Middle frontal gyrus (tissue), 1 donor: ENCODE measurements at regions not wholly inside any gene's neighbourhood (a gene's known extent, or its start where the extent isn't known, plus 50 kb on each side); places are given as distances from the start of the nearest gene placed in this dataset.

Experiments
- DNase-seq: peaks from one replicate; pipeline ENCODE4 v3.0.0-alpha.2; 2015; ENCODE audit warnings: low spot score; ENCODE audit errors: extremely low spot score

DNA sequence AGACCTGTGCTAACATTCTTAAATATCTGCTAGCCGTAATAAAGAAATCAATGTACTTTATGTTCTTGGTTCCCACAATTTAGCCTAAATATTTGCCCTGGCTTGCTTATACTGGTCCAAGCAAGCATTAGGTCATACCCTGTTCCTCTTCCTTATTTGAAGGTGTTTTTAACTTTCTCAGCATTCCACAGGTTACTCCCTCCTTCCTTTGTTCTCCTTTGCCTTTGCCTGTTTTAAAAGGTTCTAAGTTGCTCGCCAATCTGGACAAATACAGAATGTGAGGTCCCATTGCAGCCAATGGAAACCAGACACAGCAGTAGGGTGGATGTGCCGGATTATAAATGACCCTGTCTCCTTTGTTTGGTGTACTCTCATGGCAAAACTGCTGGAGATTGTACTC is 436.8 kb upstream of the PCDH7 start:
- DNase-seq: no peak

DNA sequence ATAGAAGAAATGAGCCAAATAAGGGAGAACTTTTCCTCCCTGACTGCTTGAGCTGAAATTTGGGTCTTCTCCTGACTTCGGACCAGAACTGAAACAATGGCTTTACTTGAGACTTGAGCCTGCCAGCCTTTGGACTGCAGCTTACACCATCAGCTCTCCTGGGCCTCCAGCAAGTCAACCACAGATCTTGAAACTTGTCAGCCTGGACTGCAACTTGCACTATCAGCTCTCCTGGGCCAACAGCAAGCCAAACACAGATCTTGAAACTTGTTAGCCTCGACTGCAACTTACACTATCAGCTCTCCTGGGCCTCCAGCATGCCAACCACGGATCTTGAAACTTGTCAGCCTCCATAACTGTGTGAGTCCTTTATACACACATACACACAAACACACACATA is 425.9 kb upstream of the PCDH7 start:
- DNase-seq: no peak

DNA sequence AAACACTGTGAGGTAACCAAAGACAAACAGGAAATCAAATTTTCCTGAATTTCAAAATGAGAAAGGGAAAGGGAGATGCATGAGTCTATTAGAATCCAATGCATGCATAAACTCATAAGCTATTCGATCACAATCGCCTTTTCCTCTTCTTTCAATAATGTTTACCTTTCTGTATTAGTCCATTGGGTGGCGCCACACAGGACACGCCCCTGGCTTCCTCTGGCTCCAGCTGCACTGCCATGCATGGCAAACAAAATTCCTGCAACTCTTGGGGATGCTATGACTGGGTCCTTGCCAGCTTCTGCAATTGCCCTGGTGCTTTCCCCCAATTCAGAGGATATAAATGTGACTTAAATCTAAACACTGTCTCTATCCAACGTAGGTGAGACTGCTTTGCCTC is 424.5 kb upstream of the PCDH7 start:
- no peak for DNase-seq

DNA sequence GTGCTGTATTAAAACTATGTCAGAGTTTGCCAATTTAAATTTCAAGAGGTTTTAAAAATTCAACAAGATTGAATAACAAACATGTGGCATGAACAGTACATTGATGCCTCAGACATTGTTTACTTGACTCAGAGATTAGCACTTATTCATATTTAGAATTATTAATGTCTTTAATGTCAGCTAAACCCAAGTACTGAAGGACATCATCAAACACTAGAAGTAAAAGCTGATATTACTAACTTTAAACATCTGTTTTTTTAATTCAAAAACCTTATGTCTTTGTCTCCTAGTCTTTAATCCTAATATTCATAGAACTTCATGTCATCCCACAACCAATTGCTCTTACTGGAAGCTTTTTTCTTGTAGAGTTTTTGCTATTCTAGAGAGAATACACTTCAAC is 406.2 kb upstream of the PCDH7 start:
- DNase-seq: no peak

DNA sequence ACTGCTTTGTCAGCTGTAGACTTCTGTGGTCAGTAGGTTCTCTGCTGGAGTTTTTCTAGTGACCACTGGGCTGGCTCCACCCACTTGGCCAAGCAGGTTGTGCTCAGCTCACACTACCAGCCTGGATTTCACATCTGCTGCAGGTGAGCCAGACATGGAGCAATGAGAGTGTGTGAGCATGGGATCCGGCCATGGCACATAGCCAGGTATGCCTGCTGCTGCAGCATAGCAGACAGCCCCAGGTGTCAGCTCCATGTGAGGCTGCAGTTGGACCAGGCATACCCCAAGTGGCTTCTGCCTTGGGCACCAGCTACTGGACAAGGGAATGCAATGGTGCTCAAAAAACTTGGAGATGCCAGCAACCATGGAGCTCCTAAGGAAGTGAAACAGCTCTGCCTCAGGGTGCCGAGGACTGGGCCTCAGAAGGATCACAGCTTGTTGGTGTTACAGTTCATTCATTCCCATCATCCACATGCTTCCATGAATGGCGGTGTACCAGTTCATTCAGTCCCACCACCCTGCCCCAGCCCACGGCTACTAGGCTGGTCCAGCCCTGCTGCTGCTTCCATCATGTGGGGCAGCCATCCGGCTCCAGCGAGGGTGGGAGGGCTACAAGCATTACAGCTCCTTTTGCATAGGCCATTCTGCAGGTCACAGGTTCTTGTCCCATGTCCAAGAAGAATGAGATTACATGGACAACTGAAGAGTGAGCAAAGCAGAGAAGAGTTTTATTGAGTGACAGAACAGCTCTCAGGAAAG is 389.1 kb upstream of the PCDH7 start:
- DNase-seq: no peak

DNA sequence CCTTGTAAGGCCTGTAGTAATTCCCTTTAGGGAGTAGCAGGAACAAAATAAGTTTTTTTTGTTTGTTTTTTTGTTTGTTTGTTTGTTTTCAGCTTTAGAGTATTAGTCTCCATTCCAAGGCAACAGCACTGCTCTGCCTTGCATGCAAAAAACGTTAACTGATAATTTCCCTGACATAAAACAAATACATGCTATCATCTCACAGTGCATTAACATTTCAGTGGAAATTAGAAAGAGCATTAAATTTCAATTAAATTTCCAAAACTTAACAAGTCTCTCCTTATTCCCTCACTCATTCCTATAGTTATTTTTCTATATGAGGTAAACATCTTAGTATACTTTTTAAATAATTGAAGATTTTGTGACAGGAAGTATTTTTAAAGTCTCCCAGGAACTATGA is 378.4 kb upstream of the PCDH7 start:
- no peak for DNase-seq

DNA sequence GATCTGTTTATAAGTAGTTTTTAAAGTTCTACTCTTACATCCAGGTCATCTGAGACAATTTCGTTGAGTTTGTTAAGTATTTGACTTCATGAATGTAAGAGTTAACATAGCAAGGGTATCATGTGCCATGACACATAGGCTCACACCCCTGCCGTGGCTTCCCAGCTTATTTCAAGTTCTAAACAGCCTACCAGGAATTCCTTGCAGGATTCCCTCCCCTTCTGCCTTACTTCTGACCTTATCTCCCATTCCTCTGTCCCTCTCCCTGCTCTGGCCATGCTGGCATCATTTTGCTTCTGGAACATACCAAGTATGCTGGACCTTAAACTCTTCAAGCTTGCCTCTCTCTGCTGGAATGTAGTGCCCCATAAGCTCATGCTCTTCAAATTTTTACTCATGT is 369.9 kb upstream of the PCDH7 start:
- no peak for DNase-seq

DNA sequence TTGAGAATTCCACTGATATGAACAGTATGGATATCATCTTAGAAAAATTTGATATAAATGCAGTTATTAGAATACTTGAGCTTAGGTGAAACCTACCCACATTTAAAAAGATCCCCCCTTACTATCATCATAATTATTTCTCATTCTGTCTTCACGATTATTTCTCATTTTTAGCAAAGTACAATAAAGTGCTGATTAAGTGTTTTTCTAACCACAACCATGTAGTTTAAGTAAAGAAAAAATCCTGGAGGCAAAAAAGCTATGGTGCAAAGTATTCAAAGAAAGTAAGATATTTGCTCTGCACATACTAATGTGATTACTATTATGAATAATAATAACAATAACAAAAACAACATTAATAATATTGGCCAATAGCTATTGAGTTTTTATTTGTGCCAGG is 365.6 kb upstream of the PCDH7 start:
- no peak for DNase-seq

DNA sequence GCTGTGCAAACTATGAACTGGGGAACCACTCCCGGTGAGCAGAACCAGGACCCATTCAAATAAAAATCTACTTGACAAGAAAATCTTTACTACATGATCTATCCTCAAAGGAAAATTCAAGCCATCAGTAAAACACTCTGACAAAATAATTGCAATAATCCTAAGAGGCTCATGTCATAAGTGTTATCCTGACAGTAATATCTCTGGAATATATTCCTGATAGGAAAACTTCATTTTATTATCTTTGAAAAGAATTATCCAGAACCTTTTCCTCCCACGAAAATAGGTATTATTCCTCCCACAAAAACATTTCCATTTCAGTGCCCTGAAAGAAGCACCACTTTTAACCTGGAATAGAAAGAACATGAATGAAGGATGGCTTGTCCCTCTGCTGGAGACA is 357.7 kb upstream of the PCDH7 start:
- DNase-seq: no peak

DNA sequence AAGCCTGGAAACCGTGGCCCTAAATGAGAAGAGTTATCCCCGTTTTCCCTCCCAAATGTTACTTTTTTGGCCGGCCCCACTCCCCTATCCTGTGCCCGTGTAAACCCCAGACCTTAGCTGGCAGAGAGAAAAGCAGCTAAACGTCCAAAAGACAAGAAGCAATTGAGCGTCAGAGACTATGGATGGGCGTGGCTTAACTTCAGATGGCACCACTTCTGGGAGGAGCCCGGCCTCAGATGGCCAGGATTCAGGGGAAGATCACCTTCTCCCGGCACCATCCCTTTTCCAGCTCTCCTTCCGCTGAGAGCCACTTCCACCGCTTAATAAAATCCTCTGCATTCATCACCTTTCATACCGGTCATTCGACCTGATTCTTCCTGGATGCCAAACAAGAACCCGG is 350.1 kb upstream of the PCDH7 start:
- DNase-seq: no peak

DNA sequence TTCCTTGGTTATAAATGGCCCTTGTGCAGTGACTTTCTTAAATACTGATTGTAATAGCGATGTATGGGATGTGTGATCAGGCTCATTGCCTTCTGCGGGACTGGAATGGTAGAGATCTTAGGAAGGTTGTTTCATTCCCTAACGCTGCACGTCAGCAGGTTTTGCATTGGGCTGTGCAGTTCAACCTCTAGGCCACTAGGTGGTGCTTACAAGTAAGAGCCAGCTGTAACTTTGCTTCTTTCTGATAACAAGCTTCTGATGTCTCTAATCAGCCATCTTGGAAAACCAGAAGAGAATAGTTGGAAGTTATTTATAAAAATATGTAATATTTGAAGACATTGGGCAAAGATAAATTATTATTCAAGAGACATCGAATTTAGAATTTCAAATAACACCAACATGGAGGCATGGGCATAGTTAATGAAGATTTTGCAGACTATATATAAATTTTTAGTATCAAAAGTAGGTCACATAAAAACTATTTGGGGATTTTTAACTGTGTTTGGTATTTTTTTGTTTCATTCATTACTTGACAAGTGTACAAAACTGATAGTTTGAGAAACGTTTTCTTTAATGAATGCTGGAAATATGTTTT is 339.7 kb upstream of the PCDH7 start:
- no peak for DNase-seq

DNA sequence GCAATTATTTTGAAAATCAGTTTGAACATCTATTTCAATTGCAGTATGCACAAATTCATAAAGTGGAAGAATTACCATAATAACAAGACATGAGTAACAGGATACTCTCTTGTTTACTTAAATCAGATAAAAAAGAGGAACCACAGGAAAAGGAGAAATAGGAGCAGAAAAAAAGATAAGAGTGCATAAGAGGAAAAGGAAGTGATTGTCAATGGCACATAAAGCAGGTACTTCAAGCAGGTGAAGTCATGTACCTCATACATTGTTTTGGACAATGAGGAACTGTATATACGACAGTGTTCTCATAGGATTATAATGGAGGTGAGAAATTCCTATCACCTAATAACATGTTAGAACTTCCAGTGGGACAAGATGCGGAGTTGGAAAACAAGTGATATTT is 334.5 kb upstream of the PCDH7 start:
- no peak for DNase-seq

DNA sequence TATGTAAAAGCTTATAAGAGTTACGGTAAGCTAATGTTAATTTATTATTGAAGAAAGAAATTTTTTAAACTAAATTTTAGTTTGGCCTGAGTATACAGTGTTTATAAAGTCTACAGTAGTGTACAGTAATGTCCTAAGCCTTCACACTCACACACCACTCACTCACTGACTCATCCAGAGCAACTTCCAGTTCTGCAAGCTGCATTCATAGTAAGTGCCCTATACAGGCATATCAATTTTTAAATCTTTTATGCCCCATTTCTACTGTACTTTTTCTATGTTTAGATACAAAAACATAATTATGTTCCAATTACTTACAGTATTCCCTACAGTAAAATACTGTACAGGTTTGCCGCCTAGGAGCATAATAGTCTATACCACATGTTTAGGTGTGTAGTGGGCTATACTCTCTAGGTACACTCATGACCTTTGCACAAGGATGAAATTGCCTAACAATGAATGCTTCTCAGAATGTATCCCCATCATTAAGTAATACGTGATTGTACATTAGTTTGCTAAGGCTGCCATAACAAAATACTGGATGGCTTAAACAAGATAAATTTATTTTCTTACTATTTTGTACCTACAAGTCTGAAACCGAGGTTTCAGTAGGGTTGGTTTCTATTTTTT is 333.8 kb upstream of the PCDH7 start:
- no peak for DNase-seq

DNA sequence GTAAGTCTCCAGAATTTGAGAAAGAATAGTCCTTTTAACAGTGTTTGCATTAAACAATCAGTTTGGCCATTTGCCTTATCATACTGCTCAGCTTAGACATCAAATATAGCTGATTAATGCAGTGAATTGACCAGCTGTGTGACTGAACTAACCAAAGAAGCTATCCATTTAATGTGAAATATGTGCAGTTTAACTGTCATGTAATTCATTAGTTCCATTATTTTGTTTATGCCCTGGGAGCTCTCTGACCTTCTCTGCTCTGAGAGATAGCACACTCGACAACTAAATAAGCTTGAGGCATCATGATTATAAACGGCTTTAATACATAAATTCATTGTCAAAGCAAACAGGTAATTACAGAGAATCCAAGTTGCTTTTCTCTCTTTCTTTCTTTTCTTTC is 324.3 kb upstream of the PCDH7 start:
- no peak for DNase-seq

DNA sequence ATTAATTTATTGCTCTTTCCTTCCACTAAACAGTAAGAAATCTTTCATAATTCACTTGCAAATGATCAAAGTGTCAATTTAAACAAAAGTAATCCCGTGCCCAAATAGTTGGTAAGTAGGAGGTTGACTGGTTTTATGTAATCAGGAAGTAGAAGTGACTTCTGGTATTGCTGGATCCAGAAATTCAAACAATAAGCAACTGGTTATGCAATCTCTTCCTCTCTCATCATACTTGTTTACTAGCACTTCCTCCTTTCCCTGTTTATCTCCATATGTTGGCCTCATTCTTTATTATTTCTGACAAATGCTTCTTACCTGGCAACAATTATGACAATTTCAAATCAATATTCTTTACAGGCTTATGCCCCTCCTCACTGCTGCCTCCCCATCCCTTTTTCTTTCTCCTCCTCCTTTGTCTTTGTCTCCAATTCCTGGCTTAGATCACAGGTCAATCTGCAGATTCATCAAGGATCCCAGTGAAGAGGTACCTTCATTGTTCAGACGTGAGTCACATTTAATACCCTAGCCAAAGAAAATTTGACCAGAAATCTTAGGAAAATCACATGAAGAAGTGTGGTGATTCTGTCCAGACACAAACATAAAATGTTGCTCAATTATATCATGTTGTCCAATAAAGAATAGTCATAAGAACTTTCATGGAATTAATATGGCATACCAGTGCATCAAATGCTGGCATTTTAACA is 323.2 kb upstream of the PCDH7 start:
- DNase-seq: no peak

DNA sequence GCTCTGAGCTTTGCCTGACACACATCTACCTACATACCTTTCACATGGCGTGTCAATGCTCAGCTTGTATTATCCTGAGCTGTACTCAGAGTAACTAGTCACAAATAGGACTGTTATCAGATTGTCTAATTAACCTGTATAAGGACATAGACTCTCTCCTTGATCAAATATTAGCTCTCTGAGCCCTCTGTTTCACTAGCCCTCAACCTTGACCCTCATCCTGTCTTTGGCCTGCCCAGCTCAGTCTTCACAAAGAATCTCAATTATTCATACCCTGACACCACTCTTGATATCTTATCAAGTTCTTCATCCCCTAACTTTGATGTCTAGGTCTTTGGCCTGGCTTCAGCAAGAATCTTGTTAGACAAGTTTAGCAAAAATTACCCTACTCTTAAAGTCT is 320.7 kb upstream of the PCDH7 start:
- DNase-seq: no peak

DNA sequence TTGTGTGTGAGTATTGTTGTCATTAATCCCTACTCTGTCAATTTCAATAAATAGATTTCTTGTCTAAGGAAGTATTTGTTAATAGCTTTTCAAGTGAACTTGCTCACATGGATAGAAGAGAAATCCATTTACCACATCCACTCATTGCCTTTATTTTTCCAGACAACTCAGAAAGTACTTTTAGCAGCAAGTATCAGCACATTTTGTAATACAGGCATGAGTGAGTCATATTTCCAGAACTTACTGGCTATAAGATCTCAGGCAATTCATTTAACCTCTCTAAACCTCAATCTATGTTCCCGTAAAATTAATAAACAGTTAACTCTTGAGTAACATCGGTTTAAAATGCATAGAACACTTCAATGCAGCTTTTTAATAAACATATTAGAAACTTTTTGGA is 317.9 kb upstream of the PCDH7 start:
- no peak for DNase-seq

DNA sequence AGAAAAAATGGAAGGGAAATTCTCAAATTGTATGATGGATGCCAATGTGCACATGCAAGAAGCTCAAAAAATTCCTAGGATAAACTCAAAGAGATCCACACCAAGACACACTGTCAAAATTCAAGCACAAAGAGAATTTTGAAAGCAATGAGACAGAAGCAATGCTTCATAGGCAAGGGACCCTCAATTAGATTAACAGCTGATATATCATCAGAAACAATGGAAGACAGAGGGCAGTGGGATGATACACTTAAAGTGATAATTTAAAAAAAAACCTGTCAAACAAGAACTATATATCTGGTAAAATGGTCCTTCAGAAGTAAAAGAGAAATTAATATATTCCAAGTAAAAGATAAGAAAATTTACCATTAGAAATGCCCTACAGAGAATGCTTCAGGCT is 306.3 kb upstream of the PCDH7 start:
- DNase-seq: no peak

DNA sequence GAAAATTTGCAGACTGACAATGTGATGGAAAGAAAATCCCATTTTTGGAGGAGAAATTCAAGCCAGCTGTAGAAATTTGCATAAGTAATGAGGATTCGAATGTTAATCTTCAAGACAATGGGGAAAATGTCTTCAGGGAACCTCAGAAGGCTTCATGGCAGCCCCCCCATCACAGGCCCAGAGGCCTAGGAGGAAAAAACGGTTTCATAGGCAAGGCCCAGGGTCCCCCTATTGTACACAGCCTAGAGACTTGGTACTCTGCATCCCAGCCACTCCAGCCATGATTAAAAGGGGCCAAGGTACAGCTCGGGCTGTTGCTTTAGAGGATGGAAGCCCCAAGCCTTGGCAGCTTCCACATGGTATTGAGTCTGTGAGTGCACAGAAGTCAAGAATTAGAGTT is 303.6 kb upstream of the PCDH7 start:
- DNase-seq: no peak

DNA sequence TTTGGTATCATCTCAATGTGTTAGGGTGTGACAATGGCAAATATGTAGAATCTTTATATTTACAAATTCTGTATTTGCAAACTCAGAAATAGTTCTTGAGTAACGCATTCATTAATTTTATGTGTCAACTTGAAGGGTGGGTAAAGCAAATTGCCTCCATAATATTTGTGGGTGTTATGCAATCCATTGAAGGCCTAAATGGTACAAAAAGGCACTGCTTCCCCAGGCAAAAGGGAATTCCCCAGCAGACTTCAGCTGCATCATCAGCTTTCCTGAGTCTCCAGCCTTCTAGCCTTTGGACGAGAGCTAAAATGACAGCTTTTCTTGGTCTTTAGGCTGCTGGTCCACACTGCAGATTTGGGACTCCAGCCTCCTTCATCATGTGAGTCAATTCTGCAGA is 292.2 kb upstream of the PCDH7 start:
- DNase-seq: no peak

DNA sequence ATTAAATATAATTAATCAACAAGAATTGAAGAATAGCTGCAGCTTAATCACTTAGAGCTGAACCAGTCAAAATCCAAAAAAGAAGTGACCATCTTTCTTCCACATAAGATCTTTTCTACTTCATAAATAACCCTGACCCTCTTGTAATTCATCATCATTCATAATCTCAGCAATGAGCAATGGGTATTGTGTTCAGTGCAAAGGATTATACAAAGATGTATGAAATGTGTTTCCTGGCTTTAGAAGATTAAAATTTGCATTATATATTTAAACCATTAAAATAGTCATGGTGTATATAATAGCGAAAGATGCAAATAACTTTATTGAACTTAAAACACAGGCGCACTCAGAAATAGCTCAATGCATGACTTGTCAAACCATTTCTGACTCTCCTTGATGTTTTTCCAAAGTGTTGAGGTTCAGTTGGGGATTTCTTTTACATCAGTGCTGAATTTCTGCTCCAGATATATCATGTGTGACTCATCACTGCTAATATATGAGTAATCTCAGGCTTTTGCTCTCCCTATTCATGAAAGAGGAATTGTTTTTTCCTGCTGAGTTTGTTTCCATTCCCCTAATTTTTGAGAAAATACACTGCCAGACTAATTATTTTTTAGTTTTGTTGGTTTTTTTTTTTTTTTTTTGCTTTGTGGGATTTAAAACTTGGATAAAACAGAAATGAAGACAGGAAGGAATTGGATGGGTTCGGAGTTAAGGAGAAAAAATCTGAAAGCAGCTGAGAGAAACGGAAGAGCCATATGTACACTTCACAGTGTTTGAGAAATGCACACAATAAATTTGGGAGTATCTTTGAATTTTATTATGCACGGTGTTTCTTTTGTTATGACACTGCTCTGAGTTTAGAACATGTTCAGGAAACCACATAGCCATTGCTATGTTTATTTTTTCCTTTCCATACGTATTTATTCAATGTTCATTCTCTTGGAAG is 290.1 kb upstream of the PCDH7 start:
- DNase-seq: no peak
